ENCODE measurements at regions not wholly inside any gene's neighbourhood (a gene's known extent, or its start where the extent isn't known, plus 50 kb on each side); places are given as distances from the start of the nearest gene placed in this dataset.

- no peak for TF ChIP-seq ETV6 (CRISPR knock-in tag; IDR thresholded peaks at IDR 0.05)
- no peak for TF ChIP-seq ZNF219 (CRISPR knock-in tag; IDR thresholded peaks at IDR 0.05; ENCODE audit: borderline replicate concordance)
- TF ChIP-seq CBFB (CRISPR knock-in tag; IDR thresholded peaks at IDR 0.05; ENCODE audit: low read depth), result no peak
Observed at GRCh38 chr1:5567839-5568238, 424.4 kb downstream of the NPHP4 start (continued).

GRCh38 chr1:5566924-5567323, 425.3 kb downstream of the NPHP4 start:
- H3K4me1 Mint-ChIP-seq, result no peaks in the 10 kb centered on the region
- DNase-seq (ENCODE audit: low spot score) (no peak), ATAC-seq (no peak)
- H3K9me3 Mint-ChIP-seq, result peaks cover 73% of the 10 kb centered on the region
- no peak overlapping the region for H3K4me3 Mint-ChIP-seq
- no peak overlapping the region for H3K27ac Mint-ChIP-seq
- peaks cover 52% of the 10 kb centered on the region for H3K36me3 Mint-ChIP-seq
- POLR2A ChIA-PET, result no interaction called here
- TF ChIP-seq NFATC4 (CRISPR knock-in tag; IDR thresholded peaks at IDR 0.05) (no peak), CDX4 (CRISPR knock-in tag; IDR thresholded peaks at IDR 0.05; ENCODE audit: borderline replicate concordance) (no peak), OVOL2 (CRISPR knock-in tag; IDR thresholded peaks at IDR 0.05; ENCODE audit: borderline replicate concordance) (no peak), ZBTB43 (CRISPR knock-in tag; IDR thresholded peaks at IDR 0.05) (no peak), MYBL2 (CRISPR knock-in tag; IDR thresholded peaks at IDR 0.05) (no peak), NFYB (CRISPR knock-in tag; conservative IDR thresholded peaks at IDR 0.05; ENCODE audit: low read depth) (no peak), IRF2 (CRISPR knock-in tag; IDR thresholded peaks at IDR 0.05; ENCODE audit: borderline replicate concordance, low read depth) (no peak), SOX15 (CRISPR knock-in tag; IDR thresholded peaks at IDR 0.05) (no peak), FOXP4 (CRISPR knock-in tag; IDR thresholded peaks at IDR 0.05) (no peak), ATF6 (CRISPR knock-in tag; IDR thresholded peaks at IDR 0.05) (no peak)
- CTCF ChIA-PET, result no interaction called here
- peaks cover 6% of the 10 kb centered on the region for H3K27me3 Mint-ChIP-seq (ENCODE audit: low read depth)

- no peak for TF ChIP-seq FOXK1 (CRISPR knock-in tag; IDR thresholded peaks at IDR 0.05)
- H3K27ac Mint-ChIP-seq, result no peak overlapping the region
Observed at GRCh38 chr1:5565281-5566125, 426.7 kb downstream of the NPHP4 start.

More at GRCh38 chr1:5565281-5566125, 426.7 kb downstream of the NPHP4 start:
- H3K4me3 Mint-ChIP-seq, result no peak overlapping the region
- ATAC-seq (no peak), DNase-seq (ENCODE audit: low spot score) (no peak)
- H3K27me3 Mint-ChIP-seq (ENCODE audit: low read depth), result peaks cover 6% of the 10 kb centered on the region
- H3K4me1 Mint-ChIP-seq, result no peaks in the 10 kb centered on the region
- ChIA-PET CTCF (no interaction called here), POLR2A (no interaction called here)
- H3K36me3 Mint-ChIP-seq, result peaks cover 52% of the 10 kb centered on the region
- peaks cover 74% of the 10 kb centered on the region for H3K9me3 Mint-ChIP-seq

All from WTC11 (cell line).